SK-N-MC (cell line): ENCODE measurements at regions not wholly inside any gene's neighbourhood (a gene's known extent, or its start where the extent isn't known, plus 50 kb on each side); places are given as distances from the start of the nearest gene placed in this dataset.

Source experiments
- DNase-seq: peaks from one replicate; pipeline ENCODE4 v3.0.0-alpha.2; 2011; ENCODE audit warnings: low read depth, low spot score
- H3K27ac ChIP-seq: fragments of 200-600 bp; sonication (generic); 2 replicates; pipeline ENCODE4 v1.5.1; 2016; ENCODE audit warnings: mixed run types
- H3K36me3 ChIP-seq: fragments of 200-600 bp; sonication (generic); 2 replicates; pipeline ENCODE4 v1.6.1; 2017; ENCODE audit warnings: antibody characterized with exemption, low read length, mixed read lengths; ENCODE audit not compliant: insufficient read depth
- H3K4me3 ChIP-seq: fragments of 200-600 bp; sonication (generic); 2 replicates; pipeline ENCODE4 v1.5.1; 2016
- H3K9ac ChIP-seq: fragments of 200-600 bp; sonication (generic); 2 replicates; pipeline ENCODE4 v1.8.0; 2017; ENCODE audit warnings: mixed run types, mixed read lengths; ENCODE audit not compliant: insufficient read length
- H3K9me3 ChIP-seq: fragments of 200-600 bp; sonication (generic); 2 replicates; pipeline ENCODE4 v1.6.1; 2017; ENCODE audit warnings: low read depth, mild to moderate bottlenecking, antibody characterized with exemption, low read length, moderate library complexity, mixed read lengths
- EZH2 ChIP-seq: fragments of 200-600 bp; sonication (generic); IDR thresholded peaks from one replicate; pipeline ENCODE4 v1.6.1; 2017; ENCODE audit warnings: antibody characterized with exemption
- FOXP2 ChIP-seq: optimal IDR thresholded peaks from 2 replicates; pipeline ENCODE3; 2011; ENCODE audit warnings: mild to moderate bottlenecking, moderate library complexity; ENCODE audit not compliant: insufficient read depth; ENCODE audit errors: extremely low read length, control extremely low read depth
- POLR2AphosphoS5 ChIP-seq: IDR thresholded peaks from 2 replicates; pipeline ENCODE4 v1.6.1; 2012; ENCODE audit warnings: mild to moderate bottlenecking, low read depth, low read length, borderline replicate concordance

- no peaks in the 10 kb centered on the region for H3K36me3 ChIP-seq
- H3K9ac ChIP-seq: no peak overlapping the region
- H3K4me3 ChIP-seq: no peak overlapping the region
- no peak overlapping the region for H3K27ac ChIP-seq
- TF ChIP-seq POLR2AphosphoS5 (no peak), EZH2 (no peak), FOXP2 (no peak)
- no peaks in the 10 kb centered on the region for H3K9me3 ChIP-seq
- DNase-seq: no peak
Observed at GRCh38 chr15:69951256-69951897, 146.3 kb downstream of the TLE3 start.

- no peak overlapping the region for H3K27ac ChIP-seq
- no peak for DNase-seq
- no peaks in the 10 kb centered on the region for H3K36me3 ChIP-seq
- no peak overlapping the region for H3K4me3 ChIP-seq
- no peaks in the 10 kb centered on the region for H3K9me3 ChIP-seq
- TF ChIP-seq POLR2AphosphoS5 (no peak), FOXP2 (no peak), EZH2 (no peak)
- no peak overlapping the region for H3K9ac ChIP-seq
Observed at GRCh38 chr15:69951898-69952555, 145.7 kb downstream of the TLE3 start.

- no peaks in the 10 kb centered on the region for H3K9me3 ChIP-seq
- no peak overlapping the region for H3K27ac ChIP-seq
- no peak overlapping the region for H3K9ac ChIP-seq
- no peaks in the 10 kb centered on the region for H3K36me3 ChIP-seq
- no peak for TF ChIP-seq FOXP2
- no peak for TF ChIP-seq EZH2
- TF ChIP-seq POLR2AphosphoS5: no peak
- H3K4me3 ChIP-seq: no peak overlapping the region
- no peak for DNase-seq
Observed at GRCh38 chr15:69953051-69953450, 144.7 kb downstream of the TLE3 start.

GRCh38 chr15:69953816-69954215 lies 143.9 kb downstream of the TLE3 start:
- Histone ChIP-seq H3K4me3 (no peak overlapping the region), H3K36me3 (no peaks in the 10 kb centered on the region), H3K27ac (no peak overlapping the region), H3K9ac (no peak overlapping the region), H3K9me3 (no peaks in the 10 kb centered on the region)
- DNase-seq: no peak
- TF ChIP-seq POLR2AphosphoS5 (no peak), FOXP2 (no peak), EZH2 (no peak)

GRCh38 chr15:69954666-69955065 lies 143.1 kb downstream of the TLE3 start:
- TF ChIP-seq FOXP2 (no peak), POLR2AphosphoS5 (no peak), EZH2 (no peak)
- DNase-seq: no peak
- H3K4me3 ChIP-seq: no peak overlapping the region
- no peak overlapping the region for H3K27ac ChIP-seq
- H3K36me3 ChIP-seq: no peaks in the 10 kb centered on the region
- no peaks in the 10 kb centered on the region for H3K9me3 ChIP-seq
- no peak overlapping the region for H3K9ac ChIP-seq

- no peak overlapping the region for H3K9ac ChIP-seq
- TF ChIP-seq FOXP2: no peak
- TF ChIP-seq POLR2AphosphoS5: no peak
- TF ChIP-seq EZH2: no peak
- no peak overlapping the region for H3K4me3 ChIP-seq
- no peaks in the 10 kb centered on the region for H3K36me3 ChIP-seq
- no peak for DNase-seq
- no peaks in the 10 kb centered on the region for H3K9me3 ChIP-seq
- H3K27ac ChIP-seq: no peak overlapping the region
Observed at GRCh38 chr15:69955240-69955894, 142.3 kb downstream of the TLE3 start.

- Histone ChIP-seq H3K9me3 (no peaks in the 10 kb centered on the region), H3K36me3 (no peaks in the 10 kb centered on the region), H3K27ac (no peak overlapping the region), H3K9ac (no peak overlapping the region), H3K4me3 (no peak overlapping the region)
- no peak for TF ChIP-seq POLR2AphosphoS5
- no peak for TF ChIP-seq EZH2
- no peak for TF ChIP-seq FOXP2
- no peak for DNase-seq
Observed at GRCh38 chr15:69956417-69956816, 141.3 kb downstream of the TLE3 start.

GRCh38 chr15:69957175-69957574 lies 140.5 kb downstream of the TLE3 start:
- no peaks in the 10 kb centered on the region for H3K36me3 ChIP-seq
- no peak overlapping the region for H3K9ac ChIP-seq
- DNase-seq: no peak
- H3K9me3 ChIP-seq: no peaks in the 10 kb centered on the region
- H3K4me3 ChIP-seq: no peak overlapping the region
- H3K27ac ChIP-seq: no peak overlapping the region
- TF ChIP-seq EZH2 (no peak), FOXP2 (no peak), POLR2AphosphoS5 (no peak)
